ENCODE measurements at regions not wholly inside any gene's neighbourhood (a gene's known extent, or its start where the extent isn't known, plus 50 kb on each side); places are given as distances from the start of the nearest gene placed in this dataset.
"Not testable (repeated sequence)": the region's sequence is repeated elsewhere in the genome, so short reads cannot be mapped to it uniquely, and the experiment has no call there.

DNA sequence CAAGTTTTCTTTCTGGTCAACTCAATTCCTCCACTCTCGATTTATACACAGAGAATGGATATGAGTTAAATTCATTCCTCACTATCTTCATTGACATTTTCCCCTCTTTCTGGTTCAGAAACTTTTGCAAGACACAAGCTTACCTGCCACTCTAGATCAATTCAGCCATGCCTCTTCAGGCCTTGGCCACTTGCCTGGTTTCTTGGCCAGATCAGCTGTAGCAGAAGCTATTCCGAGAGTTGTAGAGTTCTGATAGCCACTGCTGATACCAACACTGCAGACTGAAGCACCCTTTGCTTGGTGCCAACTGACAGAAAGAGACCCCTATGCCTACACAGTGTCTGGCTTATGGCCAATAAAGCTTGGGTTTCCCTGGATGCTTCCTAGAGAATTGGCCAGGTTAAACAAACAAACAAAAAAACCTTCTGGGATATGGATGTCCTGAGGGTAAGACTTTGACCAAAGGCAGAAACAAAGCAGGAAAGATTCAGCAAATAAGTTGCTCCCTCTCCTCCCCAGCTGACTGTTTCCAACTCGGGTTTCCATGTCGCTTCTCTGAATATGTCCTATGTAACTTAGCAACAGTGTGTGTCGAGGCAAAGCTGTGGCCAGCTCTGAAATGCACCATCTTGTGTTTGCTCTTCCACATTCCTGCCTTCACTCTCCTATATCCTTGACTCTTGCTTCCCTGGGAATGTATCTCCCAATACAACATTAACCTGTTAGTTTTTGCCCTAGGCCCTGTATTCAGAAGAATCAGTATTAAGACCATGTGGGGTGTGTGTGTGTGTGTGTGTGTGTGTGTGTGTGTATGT, 521.6 kb downstream of the EPHA3 start:
- no peak for DNase-seq

DNA sequence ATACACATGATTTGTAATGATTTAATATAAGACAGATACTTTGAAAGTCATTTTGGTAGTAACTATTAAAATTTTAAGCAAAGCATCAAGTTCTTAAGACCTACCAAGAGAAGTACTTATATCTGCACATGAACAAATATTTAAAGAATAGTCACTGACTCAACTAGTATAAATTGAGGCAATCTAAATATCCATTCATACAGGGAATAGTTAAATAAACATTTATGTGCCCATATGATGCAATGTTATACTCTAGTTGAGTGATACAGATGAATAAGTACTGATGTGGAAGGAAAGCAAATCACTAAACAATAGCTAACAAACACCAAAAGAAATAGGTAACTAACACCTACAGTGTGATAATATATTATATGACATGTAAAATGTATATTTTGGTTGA, 527.7 kb downstream of the EPHA3 start:
- DNase-seq = no peak

DNA sequence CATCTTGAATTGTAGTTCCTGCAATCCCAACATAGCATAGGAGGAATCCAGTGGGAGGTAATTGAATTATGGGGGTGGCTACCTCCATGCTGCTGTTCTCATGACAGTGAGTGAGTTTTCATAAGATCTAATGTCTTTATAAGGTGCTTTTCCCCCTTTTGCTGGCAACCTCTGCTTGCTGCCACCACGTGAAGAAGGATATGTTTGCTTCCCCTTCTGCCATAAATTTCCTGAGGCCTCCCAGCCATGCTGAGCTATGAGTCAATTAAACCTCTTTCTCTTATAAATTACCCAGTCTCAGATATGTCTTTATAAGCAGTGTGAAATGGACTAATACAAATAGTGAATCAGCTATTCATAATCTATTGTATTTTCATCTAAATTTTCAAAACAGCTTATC, 537.3 kb downstream of the EPHA3 start:
- no peak for DNase-seq

DNA sequence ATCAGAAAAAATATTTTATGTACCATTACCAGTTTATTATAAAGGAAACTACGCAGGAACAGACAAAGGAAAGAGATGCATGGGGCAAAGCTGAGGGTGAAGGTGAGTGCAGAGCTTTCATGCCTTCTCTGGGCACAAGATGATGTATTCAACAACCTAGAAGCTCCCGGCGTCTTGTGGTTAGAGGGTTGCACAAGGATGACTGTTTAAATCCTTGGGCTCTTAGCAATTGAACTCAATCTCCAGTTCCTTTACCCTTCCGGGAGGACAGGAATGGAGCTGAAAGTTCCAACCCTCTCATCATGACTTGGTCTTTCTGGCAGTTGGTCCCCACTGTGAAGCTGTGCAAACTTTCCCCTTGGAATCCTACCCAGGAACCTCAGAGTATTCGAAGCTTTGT, 542.0 kb downstream of the EPHA3 start:
- no peak for DNase-seq

DNA sequence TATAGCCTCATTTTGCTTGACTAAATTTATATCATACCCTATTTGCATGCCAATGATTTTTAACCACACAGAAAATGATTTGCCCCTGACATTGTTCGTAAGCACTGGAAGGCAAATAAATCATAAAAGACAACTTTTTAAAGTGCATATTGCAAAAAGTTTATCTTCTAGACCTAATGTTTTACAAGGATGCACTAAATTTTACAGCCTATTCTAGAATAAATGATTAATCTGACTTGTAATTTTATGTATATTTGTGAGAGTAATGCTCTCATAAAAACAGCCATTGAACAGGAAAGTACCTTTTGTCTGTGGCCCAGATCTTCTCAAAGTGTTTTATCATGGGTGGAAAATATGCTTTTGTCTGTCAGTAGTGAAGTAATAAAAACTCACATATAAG, 546.6 kb downstream of the EPHA3 start:
- no peak for DNase-seq

DNA sequence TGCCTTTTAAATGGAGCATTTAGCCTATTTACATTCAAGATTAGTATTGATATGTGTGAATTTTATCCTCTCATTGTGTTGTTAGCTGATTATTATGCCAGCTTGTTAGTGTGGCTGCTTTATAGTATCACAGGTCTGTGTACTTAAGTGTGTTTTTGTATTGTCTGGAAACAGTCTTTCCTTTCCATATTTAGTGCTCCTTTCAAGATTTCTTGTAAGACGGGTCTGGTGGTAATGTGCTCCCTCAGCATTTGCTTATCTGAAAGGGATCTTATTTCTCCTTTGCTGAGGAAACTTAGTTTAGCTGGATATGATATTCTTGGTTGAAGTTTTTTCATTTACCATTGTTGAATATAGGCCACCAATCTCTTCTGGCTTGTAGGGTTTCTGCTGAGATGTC, 549.0 kb downstream of the EPHA3 start:
- no peak for DNase-seq

DNA sequence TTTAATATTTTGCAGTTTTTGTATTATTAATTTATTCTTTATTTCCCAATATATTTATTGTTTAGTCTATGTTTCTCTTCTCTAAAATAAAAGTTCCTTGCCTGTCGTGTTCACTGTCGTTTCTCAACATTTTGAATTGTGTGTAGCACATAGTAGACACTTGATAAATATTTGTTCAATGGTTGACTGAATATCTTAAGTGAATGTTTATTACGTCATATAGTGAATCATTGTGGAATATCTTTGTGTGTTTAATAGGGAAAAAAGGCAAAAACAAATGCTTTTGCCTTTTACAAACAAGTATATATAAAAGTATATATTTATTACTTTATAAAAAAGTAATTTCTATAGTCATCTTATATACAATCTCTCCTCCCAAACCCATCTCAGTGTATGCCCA, 572.3 kb downstream of the EPHA3 start:
- no peak for DNase-seq

DNA sequence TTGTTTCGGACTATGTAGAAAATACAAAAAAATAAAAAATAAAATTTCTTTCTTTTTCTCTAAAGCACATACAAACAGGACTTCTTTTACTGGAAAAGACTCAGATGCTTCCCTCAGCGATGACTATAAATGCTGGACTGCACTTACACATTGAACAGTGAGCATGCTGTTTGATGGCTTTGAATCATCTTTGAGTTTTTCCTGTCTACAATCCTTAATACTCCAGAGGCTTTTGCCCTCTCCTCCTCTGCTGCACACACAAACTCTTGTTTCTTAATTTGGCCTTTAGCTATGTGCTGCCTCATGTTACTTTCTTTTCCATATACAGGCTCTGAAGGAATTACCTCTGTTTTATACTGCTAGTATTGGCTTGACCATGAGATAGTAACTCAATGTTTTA, 575.1 kb downstream of the EPHA3 start:
- no peak for DNase-seq

DNA sequence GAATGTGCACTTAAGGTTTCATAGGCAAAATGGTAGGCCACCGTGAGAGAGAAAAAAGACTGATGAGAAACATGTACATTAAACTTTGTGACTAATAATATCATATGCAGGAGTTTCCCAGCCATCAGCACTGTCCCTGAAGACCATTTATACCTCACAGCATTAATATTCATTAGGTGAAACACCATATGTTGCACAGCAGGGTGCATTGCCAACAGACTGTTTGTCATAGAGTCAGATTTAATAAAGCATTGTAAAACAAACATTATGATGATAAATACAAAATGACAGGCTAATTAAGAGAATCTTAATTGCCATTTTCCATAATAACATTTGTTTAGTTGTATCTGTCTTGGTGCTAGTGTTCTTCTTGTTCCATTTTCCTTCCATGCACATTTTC, 578.3 kb downstream of the EPHA3 start:
- no peak for DNase-seq

DNA sequence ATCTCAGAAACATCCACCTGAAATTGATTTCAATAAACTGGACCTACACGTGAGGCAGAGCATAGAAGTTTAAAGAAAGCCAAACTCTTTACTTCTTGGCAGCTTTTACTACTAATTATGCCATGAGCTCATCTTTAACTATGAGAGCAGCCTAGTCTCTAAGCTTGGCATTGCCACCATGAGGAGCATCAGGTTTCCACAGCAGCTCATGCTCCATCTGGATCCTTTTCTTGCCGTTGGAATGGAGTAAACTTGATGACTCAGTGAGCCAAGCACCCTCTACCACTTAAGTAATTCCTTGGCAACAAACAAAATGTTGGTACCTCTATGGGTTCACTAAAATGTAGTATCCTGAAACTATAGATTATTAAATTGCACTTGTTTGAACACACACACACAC, 583.2 kb downstream of the EPHA3 start:
- DNase-seq = no peak

DNA sequence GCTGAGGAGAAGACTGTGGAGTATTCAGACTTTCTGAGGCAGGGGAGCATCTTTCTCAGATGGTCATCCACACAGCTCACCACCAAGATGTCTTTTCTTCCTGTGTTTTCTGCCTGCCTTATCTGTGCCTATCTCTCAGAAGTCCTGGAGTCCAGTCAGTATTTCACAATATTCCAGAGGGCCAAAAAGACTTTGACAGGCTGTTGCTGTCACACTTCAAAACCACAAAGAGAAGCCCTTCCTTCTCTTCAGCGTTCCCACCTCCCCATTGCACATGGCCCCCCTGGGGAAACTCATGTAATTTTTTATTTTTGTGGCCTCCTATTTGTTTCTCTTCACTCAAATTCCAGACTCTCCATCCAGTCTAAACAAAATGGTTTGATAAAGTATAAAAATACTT, 585.2 kb downstream of the EPHA3 start:
- DNase-seq = no peak

DNA sequence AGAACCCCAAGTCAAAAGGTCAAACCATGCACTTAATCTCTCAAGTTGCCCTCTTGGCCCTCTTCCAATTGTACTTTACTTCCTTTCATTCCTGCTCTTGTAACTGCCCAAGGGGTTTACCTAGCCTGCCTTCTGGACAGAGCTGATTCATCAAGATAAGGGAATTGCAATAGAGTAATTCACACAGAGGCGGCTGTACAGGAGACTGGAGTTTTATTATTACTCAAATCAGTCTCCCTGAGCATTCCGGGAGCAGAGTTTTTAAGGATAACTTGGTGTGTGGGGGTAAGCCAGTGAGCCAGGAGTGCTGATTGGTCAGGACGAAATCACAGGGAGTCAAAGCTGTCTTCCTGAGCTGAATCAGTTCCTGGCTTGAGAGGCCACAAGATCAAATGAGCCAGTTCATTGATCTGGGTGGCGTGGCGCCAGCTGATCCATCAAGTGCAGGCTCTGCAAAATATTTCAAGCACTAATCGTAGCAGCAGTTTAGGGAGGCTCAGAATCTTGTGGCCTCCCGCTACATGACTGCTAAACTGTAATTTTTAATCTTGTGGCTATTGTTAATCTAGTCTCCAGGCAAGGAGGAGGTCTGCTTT, 590.0 kb downstream of the EPHA3 start:
- no peak for DNase-seq

DNA sequence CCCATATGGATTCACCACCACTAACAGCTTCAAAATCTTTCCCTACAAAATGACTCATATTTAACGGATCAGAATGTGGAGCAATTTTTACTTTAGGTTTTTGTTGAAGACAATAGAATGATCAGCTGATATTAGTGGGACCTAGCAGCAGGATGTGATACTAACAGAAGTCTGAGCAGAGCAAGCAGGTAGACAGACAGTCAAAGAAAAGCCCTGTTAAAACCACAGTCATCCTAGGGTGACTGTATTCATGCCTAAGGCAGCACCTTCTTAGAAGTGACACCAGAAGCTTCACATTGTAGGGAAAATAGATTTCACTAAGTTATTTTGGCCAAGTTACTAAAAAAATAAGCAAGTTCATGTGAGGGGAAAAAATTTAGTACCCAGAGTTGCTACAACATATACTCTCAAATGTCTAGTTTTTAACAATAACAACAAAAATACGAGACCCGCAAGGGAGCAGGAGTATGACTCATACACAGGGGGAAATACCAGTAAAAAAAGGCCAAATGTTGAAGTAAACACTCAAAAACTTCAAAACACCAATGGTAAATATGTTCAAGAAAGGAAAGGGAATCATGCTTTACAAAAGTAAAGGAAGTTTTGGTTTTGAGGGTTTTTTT, 590.9 kb downstream of the EPHA3 start:
- no peak for DNase-seq

DNA sequence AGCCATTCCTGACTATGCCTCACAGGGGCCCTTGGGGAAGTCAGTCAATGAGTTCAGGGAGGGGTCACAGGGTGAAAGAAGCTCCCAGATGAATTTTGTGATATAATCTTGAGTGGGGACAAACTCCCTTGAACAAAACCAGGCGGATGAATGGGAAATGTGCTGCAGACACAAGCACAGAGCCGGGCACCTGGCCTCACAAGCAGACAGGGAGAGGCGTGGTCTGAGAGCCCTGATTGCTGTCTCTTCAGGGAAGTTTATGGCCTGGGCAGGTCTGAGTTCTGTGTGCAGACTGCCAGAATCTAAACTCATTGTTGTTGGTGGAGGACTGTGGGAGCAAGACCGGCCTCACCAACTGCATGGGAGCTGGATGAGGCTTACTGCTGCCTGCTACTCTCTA, 591.8 kb downstream of the EPHA3 start:
- DNase-seq = no peak

DNA sequence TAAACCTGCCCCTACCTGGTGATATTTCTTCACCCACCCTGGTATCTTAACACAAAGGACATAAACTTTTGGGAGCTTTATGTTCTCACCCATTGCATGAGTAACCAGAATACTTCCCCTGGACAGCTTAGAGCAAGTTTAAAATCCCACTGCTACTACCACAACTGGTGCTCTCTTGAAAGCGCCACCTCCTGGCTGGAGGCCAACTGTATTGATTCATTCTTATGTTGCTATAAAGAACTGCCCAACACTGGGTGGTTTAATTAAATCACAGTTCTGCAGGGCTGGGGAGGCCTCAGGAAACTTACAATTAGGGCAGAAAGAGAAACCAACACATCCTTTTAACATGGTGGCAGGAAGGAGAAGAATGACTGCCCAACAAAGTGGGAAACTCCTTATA, 592.4 kb downstream of the EPHA3 start:
- DNase-seq = no peak

DNA sequence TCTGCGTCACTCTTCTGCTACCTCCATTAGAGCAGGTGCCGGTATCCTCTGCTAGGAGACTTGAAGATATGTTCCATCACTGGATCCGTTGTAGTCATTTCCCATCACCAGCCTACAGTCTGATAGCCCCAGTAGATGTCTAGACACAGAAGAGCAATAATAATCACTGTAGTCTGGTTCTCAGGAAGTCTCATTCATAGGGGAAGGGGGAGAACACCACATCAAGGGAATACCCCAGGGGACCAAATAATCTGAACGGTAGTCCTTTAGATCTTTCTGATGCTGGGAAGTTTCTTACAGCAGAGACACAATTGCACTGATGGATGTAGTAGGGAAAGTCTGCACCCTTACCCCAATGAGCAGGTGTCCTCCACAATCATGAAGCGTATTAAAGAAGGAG, 595.0 kb downstream of the EPHA3 start:
- DNase-seq = no peak

DNA sequence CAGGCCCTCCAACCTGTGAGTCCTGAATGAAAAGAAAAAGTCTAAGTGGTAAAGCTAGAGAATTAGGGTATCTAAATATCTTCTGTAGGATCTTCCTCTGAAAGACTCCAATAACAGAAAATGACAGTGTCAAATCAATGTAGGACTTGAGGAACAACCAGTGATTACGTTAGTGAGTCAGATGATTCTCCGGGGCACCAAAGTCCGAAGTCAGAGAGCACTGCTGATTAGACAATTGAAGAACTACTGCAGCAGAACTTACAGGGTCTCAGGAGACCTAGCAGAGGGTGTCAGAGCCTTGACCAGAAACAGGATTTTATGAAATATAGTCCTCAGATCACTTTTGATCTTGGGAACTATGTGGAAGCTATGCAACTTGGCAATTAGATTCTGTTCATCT, 605.8 kb downstream of the EPHA3 start:
- no peak for DNase-seq

DNA sequence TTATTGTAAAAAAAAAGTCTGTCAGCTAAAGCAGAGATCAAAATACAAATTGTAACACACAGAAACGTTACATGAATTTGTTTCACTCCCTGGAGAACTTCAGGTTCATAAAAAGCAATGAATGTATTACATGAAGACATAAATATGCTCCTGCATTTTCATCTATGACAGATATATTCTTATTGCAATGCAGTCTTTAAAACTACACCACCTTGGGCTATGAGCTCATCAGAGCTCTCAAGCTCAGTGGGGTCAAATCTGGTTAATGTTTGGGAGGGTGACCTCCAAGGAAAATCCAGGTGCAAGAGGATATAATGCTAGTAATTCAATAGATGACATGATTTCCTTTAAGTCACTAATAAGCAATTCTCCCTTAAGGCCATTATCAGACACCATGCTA, 606.8 kb downstream of the EPHA3 start:
- no peak for DNase-seq

DNA sequence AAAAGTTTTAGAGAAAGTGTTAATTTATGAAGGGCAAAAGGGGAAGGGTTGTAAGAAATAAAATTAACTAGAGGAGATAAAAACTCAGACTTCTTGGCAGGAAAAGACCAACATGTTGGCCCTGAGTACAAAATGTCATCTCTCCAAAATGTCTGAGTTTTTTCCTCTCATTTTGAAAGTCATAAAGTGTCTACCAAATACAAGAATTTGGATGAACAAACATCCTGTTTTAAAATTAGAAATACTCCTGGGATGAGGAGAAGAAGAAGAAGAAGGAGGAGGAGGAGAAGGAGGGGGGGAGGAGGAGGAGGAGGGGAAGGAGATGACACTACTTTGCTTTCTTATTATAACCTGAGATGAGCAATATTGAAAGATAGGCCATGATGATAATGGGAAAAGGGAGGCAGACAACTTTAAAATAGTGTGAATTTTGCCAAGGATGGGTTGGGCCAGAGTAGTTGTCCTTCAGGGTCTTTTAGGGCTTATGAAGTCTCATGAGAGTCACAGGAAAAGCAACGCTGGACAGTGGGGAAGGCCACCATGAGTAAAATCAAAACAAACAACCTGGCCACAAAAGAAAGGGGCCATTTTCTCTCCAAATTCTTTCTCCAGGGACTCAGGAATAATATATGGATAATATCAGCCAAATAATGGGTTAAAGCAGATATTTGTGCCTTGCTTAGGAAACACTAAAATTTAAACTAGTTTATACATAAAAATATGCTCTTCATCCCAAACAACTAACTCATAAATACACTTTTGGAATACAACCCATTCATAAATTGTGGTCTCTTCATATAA, 632.9 kb downstream of the EPHA3 start:
- DNase-seq = no peak

DNA sequence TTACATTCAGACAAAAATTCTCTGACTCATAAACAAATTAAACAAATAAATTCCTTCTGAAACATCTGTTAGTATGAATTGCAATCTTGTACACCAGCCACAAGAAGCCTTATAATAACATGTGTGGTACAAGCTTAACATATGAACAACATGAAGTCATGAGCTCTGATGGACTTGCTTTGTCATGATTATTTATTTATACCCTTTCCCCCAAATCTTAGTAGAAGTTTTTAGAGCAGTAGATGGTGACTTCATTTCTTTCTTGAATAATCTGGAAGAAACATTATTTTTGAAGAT, 633.4 kb downstream of the EPHA3 start:
- peak; percentile 15 for DNase-seq

DNA sequence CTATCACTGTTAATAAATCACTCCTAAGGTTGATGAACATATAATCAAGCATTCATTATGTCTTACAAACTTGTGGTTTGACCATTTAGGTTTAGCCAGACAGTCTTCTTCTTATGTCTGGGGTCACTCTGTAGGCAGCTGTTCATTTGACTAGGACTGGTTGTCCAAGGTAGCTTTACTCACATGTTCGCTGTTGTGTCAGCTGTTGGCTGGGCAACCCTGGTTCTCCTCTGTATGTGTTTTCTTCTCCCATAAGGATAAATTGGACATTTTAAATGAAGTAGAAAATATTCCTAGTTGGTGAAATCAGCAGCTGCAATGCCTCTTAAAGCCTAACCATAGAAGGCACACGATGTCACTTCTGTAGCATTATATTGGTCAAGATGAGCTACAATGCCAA, 635.1 kb downstream of the EPHA3 start:
- no peak for DNase-seq

DNA sequence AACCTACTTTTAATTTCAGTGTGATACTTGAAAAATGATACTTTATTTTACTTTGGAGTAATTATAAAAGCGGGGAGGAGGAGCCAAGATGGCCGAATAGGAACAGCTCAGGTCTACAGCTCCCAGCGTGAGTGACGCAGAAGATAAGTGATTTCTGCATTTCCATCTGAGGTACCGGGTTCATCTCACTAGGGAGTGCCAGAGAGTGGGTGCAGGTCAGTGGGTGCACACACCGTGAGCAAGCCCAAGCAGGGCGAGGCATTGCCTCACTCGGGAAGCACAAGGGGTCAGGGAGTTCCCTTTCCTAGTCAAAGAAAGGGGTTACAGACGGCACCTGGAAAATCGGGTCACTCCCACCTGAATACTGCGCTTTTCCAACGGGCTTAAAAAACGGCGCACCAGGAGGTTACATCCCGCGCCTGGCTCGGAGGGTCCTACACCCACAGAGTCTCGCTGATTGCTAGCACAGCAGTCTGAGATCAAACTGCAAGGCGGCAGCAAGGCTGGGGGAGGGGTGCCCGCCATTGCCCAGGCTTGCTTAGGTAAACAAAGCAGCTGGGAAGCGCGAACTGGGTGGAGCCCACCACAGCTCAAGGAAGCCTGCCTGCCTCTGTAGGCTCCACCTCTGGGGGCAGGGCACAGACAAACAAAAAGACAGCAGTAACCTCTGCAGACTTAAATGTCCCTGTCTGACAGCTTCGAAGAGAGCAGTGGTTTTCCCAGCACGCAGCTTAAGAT, 640.3 kb downstream of the EPHA3 start:
- DNase-seq = not testable (repeated sequence)

DNA sequence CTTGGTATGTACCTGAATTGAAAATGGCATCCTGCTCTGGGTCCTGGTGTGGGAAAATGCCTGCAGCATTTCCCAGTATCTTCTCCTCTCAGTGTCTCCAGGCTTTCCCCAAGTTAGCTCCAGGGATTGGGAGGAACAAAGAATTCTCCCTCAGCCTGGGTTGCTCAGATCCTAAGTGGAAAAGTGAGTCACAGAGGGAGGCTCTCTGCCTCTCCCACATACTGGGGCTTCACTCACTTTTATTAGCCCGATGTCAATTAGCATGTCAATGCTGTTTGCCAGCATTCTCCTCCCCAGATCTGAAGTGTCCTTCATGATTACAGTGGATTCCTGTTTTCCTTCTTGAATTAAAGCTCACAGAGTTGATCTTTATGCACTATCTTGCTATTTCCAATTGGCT, 655.0 kb downstream of the EPHA3 start:
- DNase-seq = no peak

Measured in fibroblast of skin of right quadriceps (primary cell).